SK-N-SH treated with all-trans-retinoic acid at 6 μM for 48 hours (cell line): ENCODE measurements at regions not wholly inside any gene's neighbourhood (a gene's known extent, or its start where the extent isn't known, plus 50 kb on each side); places are given as distances from the start of the nearest gene placed in this dataset.

Experiments used
- ATAC-seq: fragments of 200-7000 bp; cut with Tn5 transposase; 3 replicates; pipeline ENCODE4 v1.9.1; 2020; ENCODE audit warnings: mild to moderate bottlenecking, moderate library complexity
- ARNTL ChIP-seq: fragments of 450-650 bp; formaldehyde crosslinking; IDR thresholded peaks from 2 replicates; pipeline ENCODE4 v1.5.0; 2020; ENCODE audit warnings: low read depth, mild to moderate bottlenecking, moderate library complexity, borderline replicate concordance
- CREB5 ChIP-seq: fragments of 250-450 bp; sonication (Bioruptor Pico); IDR thresholded peaks from 2 replicates; pipeline ENCODE4 v1.5.1; 2020; ENCODE audit warnings: low read depth, mild to moderate bottlenecking, moderate library complexity
- CSDC2 ChIP-seq: fragments of 250-450 bp; sonication (Bioruptor Pico); IDR thresholded peaks from 2 replicates; pipeline ENCODE4 v1.5.0; 2020; ENCODE audit warnings: mild to moderate bottlenecking, moderate library complexity
- CSRNP3 ChIP-seq: fragments of 250-450 bp; sonication (Bioruptor Pico); IDR thresholded peaks from 2 replicates; pipeline ENCODE4 v1.5.1; 2021; ENCODE audit warnings: mild to moderate bottlenecking, moderate library complexity
- ESRRG ChIP-seq: fragments of 250-450 bp; sonication (Bioruptor Pico); IDR thresholded peaks from 2 replicates; pipeline ENCODE4 v1.6.1; 2021; ENCODE audit warnings: mild to moderate bottlenecking
- GLIS3 ChIP-seq: fragments of 250-450 bp; sonication (Bioruptor Pico); IDR thresholded peaks from 2 replicates; pipeline ENCODE4 v1.5.0; 2020; ENCODE audit warnings: mild to moderate bottlenecking, moderate library complexity
- ISL1 ChIP-seq: fragments of 250-450 bp; sonication (Bioruptor Pico); IDR thresholded peaks from 2 replicates; pipeline ENCODE4 v2.1.2; 2022; ENCODE audit warnings: mild to moderate bottlenecking, moderate library complexity
- OSR1 ChIP-seq: fragments of 250-450 bp; sonication (Bioruptor Pico); IDR thresholded peaks from 2 replicates; pipeline ENCODE4 v1.8.0; 2022; ENCODE audit warnings: moderate library complexity, mild to moderate bottlenecking, inconsistent platforms
- PATZ1 ChIP-seq: fragments of 250-450 bp; sonication (Bioruptor Pico); IDR thresholded peaks from 2 replicates; pipeline ENCODE4 v1.8.0; 2020; ENCODE audit warnings: mild to moderate bottlenecking, moderate library complexity, borderline replicate concordance
- POU6F1 ChIP-seq: fragments of 250-450 bp; sonication (Bioruptor Pico); IDR thresholded peaks from 2 replicates; pipeline ENCODE4 v1.8.0; 2021; ENCODE audit warnings: low read depth, mild to moderate bottlenecking, moderate library complexity, borderline replicate concordance
- RARB ChIP-seq: fragments of 250-450 bp; sonication (Bioruptor Pico); IDR thresholded peaks from 2 replicates; pipeline ENCODE4 v1.8.0; 2021; ENCODE audit warnings: mild to moderate bottlenecking, moderate library complexity
- SNAI2 ChIP-seq: fragments of 250-450 bp; sonication (Bioruptor Pico); IDR thresholded peaks from 2 replicates; pipeline ENCODE4 v1.5.0; 2020; ENCODE audit warnings: mild to moderate bottlenecking, moderate library complexity
- TCF4 ChIP-seq: fragments of 250-450 bp; sonication (Bioruptor Pico); IDR thresholded peaks from 2 replicates; pipeline ENCODE4 v1.8.0; 2021; ENCODE audit warnings: mild to moderate bottlenecking, moderate library complexity, borderline replicate concordance
- TOX ChIP-seq: fragments of 250-450 bp; sonication (Bioruptor Pico); IDR thresholded peaks from 2 replicates; pipeline ENCODE4 v1.8.0; 2021; ENCODE audit warnings: mild to moderate bottlenecking, moderate library complexity, borderline replicate concordance
- TSHZ2 ChIP-seq: fragments of 250-450 bp; sonication (Bioruptor Pico); IDR thresholded peaks from 2 replicates; pipeline ENCODE4 v1.5.0; 2020; ENCODE audit warnings: mild to moderate bottlenecking, moderate library complexity
- ZC3H10 ChIP-seq: fragments of 250-450 bp; sonication (Bioruptor Pico); IDR thresholded peaks from 2 replicates; pipeline ENCODE4 v1.5.1; 2021; ENCODE audit warnings: mild to moderate bottlenecking, moderate library complexity
- ZFP3 ChIP-seq: fragments of 250-450 bp; sonication (Bioruptor Pico); IDR thresholded peaks from 2 replicates; pipeline ENCODE4 v1.5.0; 2020; ENCODE audit warnings: mild to moderate bottlenecking, moderate library complexity
- ZFP30 ChIP-seq: fragments of 450-650 bp; formaldehyde crosslinking; IDR thresholded peaks from 2 replicates; pipeline ENCODE4 v1.5.0; 2022; ENCODE audit warnings: mild to moderate bottlenecking, moderate library complexity
- ZNF565 ChIP-seq: fragments of 450-650 bp; formaldehyde crosslinking; conservative IDR thresholded peaks from 2 replicates; pipeline ENCODE4 v1.5.0; 2020; ENCODE audit warnings: low read depth, mild to moderate bottlenecking, moderate library complexity
- ZNF8 ChIP-seq: fragments of 450-650 bp; formaldehyde crosslinking; IDR thresholded peaks from 2 replicates; pipeline ENCODE4 v1.5.0; 2020; ENCODE audit warnings: mild to moderate bottlenecking, moderate library complexity

- ATAC-seq: no peak
- TF ChIP-seq PATZ1 (CRISPR knock-in tag): no peak
- no peak for TF ChIP-seq ZC3H10 (CRISPR knock-in tag)
- TF ChIP-seq ARNTL (CRISPR knock-in tag): no peak
- TF ChIP-seq CSRNP3 (CRISPR knock-in tag): no peak
Measured at GRCh38 chr15:61299075-61299763, 70.1 kb upstream of the RORA start.

GRCh38 chr15:61295239-61295638 is 66.1 kb upstream of the RORA start:
- no peak for ATAC-seq
- no peak for TF ChIP-seq GLIS3 (CRISPR knock-in tag)
- TF ChIP-seq CSRNP3 (CRISPR knock-in tag): no peak
- no peak for TF ChIP-seq CREB5
- no peak for TF ChIP-seq ZFP3
- TF ChIP-seq ZNF565 (CRISPR knock-in tag): no peak
- TF ChIP-seq ZC3H10 (CRISPR knock-in tag): no peak
- no peak for TF ChIP-seq CSDC2
- TF ChIP-seq TSHZ2: no peak
- TF ChIP-seq RARB (CRISPR knock-in tag): no peak
- no peak for TF ChIP-seq ESRRG
- TF ChIP-seq ZFP30: no peak
- TF ChIP-seq SNAI2 (CRISPR knock-in tag): no peak
- no peak for TF ChIP-seq TOX (CRISPR knock-in tag)
- TF ChIP-seq ISL1 (CRISPR knock-in tag): no peak
- TF ChIP-seq TCF4 (CRISPR knock-in tag): no peak
- TF ChIP-seq, all 23 proteins: peak for 0

GRCh38 chr15:61282661-61283060 is 53.6 kb upstream of the RORA start:
- no peak for ATAC-seq
- TF ChIP-seq ARNTL (CRISPR knock-in tag) (no peak), SNAI2 (CRISPR knock-in tag) (no peak), RARB (CRISPR knock-in tag) (no peak), TCF4 (CRISPR knock-in tag) (no peak), ZNF8 (no peak), CSRNP3 (CRISPR knock-in tag) (no peak), CSDC2 (no peak), ZFP3 (no peak), GLIS3 (CRISPR knock-in tag) (no peak), TSHZ2 (no peak), OSR1 (CRISPR knock-in tag) (no peak), ZFP30 (no peak), POU6F1 (CRISPR knock-in tag) (no peak)
- TF ChIP-seq, all 23 proteins: peak for 0
